Neuronal stem cell (in vitro differentiated cells): ENCODE measurements at regions not wholly inside any gene's neighbourhood (a gene's known extent, or its start where the extent isn't known, plus 50 kb on each side); places are given as distances from the start of the nearest gene placed in this dataset.

Experiments
- DNase-seq: peaks from one replicate; pipeline ENCODE4 v3.0.0-alpha.2; 2013; ENCODE audit warnings: low spot score
- H2AFZ ChIP-seq: one replicate; pipeline ENCODE4 v1.6.1; 2013; ENCODE audit warnings: mild to moderate bottlenecking, low read length, inconsistent platforms
- H2AK5ac ChIP-seq: 2 replicates; pipeline ENCODE4 v1.6.1; 2013; ENCODE audit warnings: low read depth, mild to moderate bottlenecking, inconsistent platforms, low read length, moderate library complexity, mixed read lengths
- H2BK120ac ChIP-seq: 2 replicates; pipeline ENCODE4 v1.6.1; 2013; ENCODE audit warnings: low read depth, mild to moderate bottlenecking, inconsistent platforms, low read length, moderate library complexity, mixed read lengths
- H2BK12ac ChIP-seq: one replicate; pipeline ENCODE4 v1.6.1; 2013; ENCODE audit warnings: low read length, inconsistent platforms
- H2BK15ac ChIP-seq: 2 replicates; pipeline ENCODE4 v1.6.1; 2013; ENCODE audit warnings: mild to moderate bottlenecking, low read length, inconsistent platforms, mixed read lengths
- H2BK5ac ChIP-seq: one replicate; pipeline ENCODE4 v1.6.1; 2013; ENCODE audit warnings: inconsistent platforms, mild to moderate bottlenecking, low read length, moderate library complexity
- H3K14ac ChIP-seq: one replicate; pipeline ENCODE4 v1.6.1; 2013; ENCODE audit warnings: low read length, inconsistent platforms
- H3K18ac ChIP-seq: 2 replicates; pipeline ENCODE4 v1.6.1; 2013; ENCODE audit warnings: low read length, inconsistent platforms
- H3K23ac ChIP-seq: 2 replicates; pipeline ENCODE4 v1.6.1; 2013; ENCODE audit warnings: low read depth, mild to moderate bottlenecking, mixed read lengths, low read length, inconsistent platforms; ENCODE audit not compliant: poor library complexity
- H3K27ac ChIP-seq: replicated peaks from 3 replicates; pipeline ENCODE4 v1.5.1; 2013; ENCODE audit warnings: low read length, inconsistent platforms
- H3K27me3 ChIP-seq, 3 experiments: 2 replicates each; pipeline ENCODE4 v1.6.1; 2013; ENCODE audit warnings: low read length in 3 of 3, mild to moderate bottlenecking in 2 of 3, inconsistent platforms in 1 of 3, low read depth in 1 of 3, mixed read lengths in 1 of 3, moderate library complexity in 1 of 3; ENCODE audit not compliant: control insufficient read depth in 3 of 3, insufficient read depth in 3 of 3
- H3K36me3 ChIP-seq, 2 donors: replicated peaks in 1 of 2; 2 replicates each; pipeline ENCODE4 v1.6.1; 2013; ENCODE audit warnings: low read length in 2 of 2; ENCODE audit not compliant: control insufficient read depth in 2 of 2, insufficient read depth in 2 of 2
- H3K4ac ChIP-seq: 2 replicates; pipeline ENCODE4 v1.6.1; 2013; ENCODE audit warnings: inconsistent platforms, mild to moderate bottlenecking, low read length, moderate library complexity
- H3K4me1 ChIP-seq, 2 donors: 1 replicate in 1 of 2; 2 replicates in 1 of 2; pipeline ENCODE4 v1.6.1; 2013; ENCODE audit warnings: low read length in 2 of 2, low read depth in 1 of 2; ENCODE audit not compliant: control insufficient read depth in 2 of 2, insufficient read depth in 1 of 2
- H3K4me2 ChIP-seq: one replicate; pipeline ENCODE4 v1.6.1; 2013; ENCODE audit warnings: mild to moderate bottlenecking, low read length, inconsistent platforms; ENCODE audit not compliant: insufficient read depth, poor library complexity, severe bottlenecking
- H3K4me3 ChIP-seq, 2 donors: 2 replicates each; pipeline ENCODE4 v1.5.1; 2013; ENCODE audit warnings: low read length in 2 of 2, mild to moderate bottlenecking in 2 of 2, inconsistent platforms in 1 of 2, moderate library complexity in 1 of 2
- H3K79me1 ChIP-seq: one replicate; pipeline ENCODE4 v1.6.1; 2013; ENCODE audit warnings: low read depth, mild to moderate bottlenecking, inconsistent platforms, low read length, moderate library complexity
- H3K9ac ChIP-seq: one replicate; pipeline ENCODE4 v1.6.1; 2013; ENCODE audit warnings: mild to moderate bottlenecking, low read depth, low read length, inconsistent platforms; ENCODE audit not compliant: poor library complexity
- H3K9me3 ChIP-seq, 2 donors: replicated peaks in 1 of 2; 2 replicates each; pipeline versions ENCODE3 to v1.6.1; 2013; ENCODE audit warnings: low read length in 2 of 2, mild to moderate bottlenecking in 2 of 2, inconsistent platforms in 1 of 2, low read depth in 1 of 2, mixed read lengths in 1 of 2, moderate library complexity in 1 of 2; ENCODE audit not compliant: control insufficient read depth in 2 of 2, insufficient read depth in 1 of 2
- H4K8ac ChIP-seq: one replicate; pipeline ENCODE4 v1.6.1; 2013; ENCODE audit warnings: low read depth, mild to moderate bottlenecking, inconsistent platforms, low read length, moderate library complexity
- H4K91ac ChIP-seq: one replicate; pipeline ENCODE4 v1.6.1; 2013; ENCODE audit warnings: low read length, low read depth, mild to moderate bottlenecking, inconsistent platforms; ENCODE audit not compliant: poor library complexity
- WGBS, 2 donors: extraction: QIAGEN DNeasy Blood & Tissue Kit; methylation state at CpG; one replicate each; pipeline ENCODE4 v1.1.7; 2013; ENCODE audit warnings: missing lambda C conversion rate in 2 of 2, mixed read lengths in 1 of 2; ENCODE audit not compliant: insufficient read length in 2 of 2, insufficient replicate concordance in 1 of 2; ENCODE audit errors: extremely low coverage in 2 of 2; 5-methylcytosine and 5-hydroxymethylcytosine counted together

DNA sequence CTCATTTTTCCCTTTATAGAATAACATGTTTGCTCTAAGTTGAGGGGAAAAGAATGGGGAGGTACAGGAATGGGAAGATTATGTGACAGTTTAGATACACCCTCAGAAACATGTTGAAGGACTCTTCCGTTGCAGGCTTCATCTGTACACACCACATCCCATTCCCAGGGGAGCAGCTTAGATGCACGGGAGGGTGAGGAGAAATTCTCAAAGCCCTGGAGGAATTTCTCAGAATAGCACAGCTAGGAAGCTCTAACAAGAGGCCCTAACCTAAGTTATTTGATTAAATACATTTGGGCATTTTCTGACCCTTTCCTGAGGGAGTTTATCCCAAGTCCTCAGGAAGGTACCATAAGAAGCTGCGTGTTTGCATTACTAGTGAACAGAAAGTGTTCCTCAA, 660.2 kb upstream of the IGFBP3 start:
- H3K23ac ChIP-seq: no peak overlapping the region
- H3K4ac ChIP-seq: no peak overlapping the region
- no peak for DNase-seq
- H4K8ac ChIP-seq: no peak overlapping the region
- H3K4me2 ChIP-seq: no peak overlapping the region
- no peak overlapping the region for H2AFZ ChIP-seq
- no peak overlapping the region for H2AK5ac ChIP-seq
- WGBS, 2 donors: no CpG with 5 or more reads among the region's 3 CpGs
- H2BK12ac ChIP-seq: no peak overlapping the region
- H4K91ac ChIP-seq: no peak overlapping the region
- H3K9ac ChIP-seq: no peak overlapping the region
- no peaks in the 10 kb centered on the region for H3K79me1 ChIP-seq
- no peak overlapping the region for H2BK120ac ChIP-seq
- H3K27ac ChIP-seq: no peak overlapping the region
- no peak overlapping the region for H3K14ac ChIP-seq
- H3K4me1 ChIP-seq: no peaks in the 10 kb centered on the region
- H2BK5ac ChIP-seq: no peak overlapping the region
- H3K9me3 ChIP-seq: no peaks in the 10 kb centered on the region
- H3K18ac ChIP-seq: no peak overlapping the region
- no peak overlapping the region for H3K4me3 ChIP-seq
- H3K36me3 ChIP-seq: no peaks in the 10 kb centered on the region
- H2BK15ac ChIP-seq: no peak overlapping the region
- H3K27me3 ChIP-seq: no peaks in the 10 kb centered on the region

DNA sequence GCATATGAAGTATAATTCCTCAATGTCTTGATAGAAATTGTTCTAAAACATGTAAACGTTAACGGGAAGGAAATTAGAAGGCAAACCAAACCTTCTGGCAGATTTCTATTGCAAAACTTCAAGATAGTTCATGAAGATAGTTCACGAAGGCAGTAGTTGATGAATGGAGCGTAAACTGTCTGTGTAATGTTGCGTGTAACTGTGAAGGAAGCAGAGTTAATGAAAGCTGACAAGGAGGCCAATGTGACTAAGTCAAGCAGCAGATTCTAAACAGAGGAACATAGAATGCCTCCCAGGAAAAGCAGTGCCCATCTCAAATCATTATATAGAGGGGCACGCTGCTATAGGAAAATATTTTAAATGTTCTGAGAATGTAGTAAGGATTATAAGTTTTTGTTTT, 659.7 kb upstream of the IGFBP3 start:
- no peak overlapping the region for H3K4ac ChIP-seq
- H4K8ac ChIP-seq: no peak overlapping the region
- H2AFZ ChIP-seq: no peak overlapping the region
- no peak overlapping the region for H3K27ac ChIP-seq
- no peak overlapping the region for H3K4me3 ChIP-seq
- no peaks in the 10 kb centered on the region for H3K27me3 ChIP-seq
- H2BK15ac ChIP-seq: no peak overlapping the region
- H3K9ac ChIP-seq: no peak overlapping the region
- no peak overlapping the region for H3K14ac ChIP-seq
- no peaks in the 10 kb centered on the region for H3K36me3 ChIP-seq
- H2BK120ac ChIP-seq: no peak overlapping the region
- no peak overlapping the region for H2BK12ac ChIP-seq
- DNase-seq: no peak
- WGBS, 2 donors: no CpG with 5 or more reads among the region's 6 CpGs
- H3K9me3 ChIP-seq: no peaks in the 10 kb centered on the region
- H4K91ac ChIP-seq: no peak overlapping the region
- H2BK5ac ChIP-seq: no peak overlapping the region
- H3K18ac ChIP-seq: no peak overlapping the region
- H3K79me1 ChIP-seq: no peaks in the 10 kb centered on the region
- no peaks in the 10 kb centered on the region for H3K4me1 ChIP-seq
- H2AK5ac ChIP-seq: no peak overlapping the region
- H3K4me2 ChIP-seq: no peak overlapping the region
- no peak overlapping the region for H3K23ac ChIP-seq

DNA sequence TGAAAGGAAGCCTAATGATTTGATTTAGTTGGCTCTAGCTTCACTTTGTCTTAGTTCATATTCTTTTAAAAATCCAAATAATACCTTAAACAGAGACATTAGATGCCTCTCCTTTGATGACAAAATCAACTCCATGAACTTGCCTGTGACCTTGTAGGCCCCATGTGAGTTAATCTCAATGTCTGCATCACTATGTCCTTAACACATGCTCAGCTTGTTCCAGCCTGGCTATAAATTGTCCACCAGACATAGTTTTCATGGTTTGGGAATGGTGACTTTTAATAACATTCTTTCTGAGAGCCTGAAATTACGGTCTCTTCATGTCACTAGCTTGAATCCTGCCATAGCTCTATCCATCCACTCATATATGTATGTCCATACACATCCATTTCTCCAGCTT, 656.3 kb upstream of the IGFBP3 start:
- no peaks in the 10 kb centered on the region for H3K9me3 ChIP-seq
- H4K8ac ChIP-seq: no peak overlapping the region
- no peak overlapping the region for H3K4me2 ChIP-seq
- H2BK12ac ChIP-seq: no peak overlapping the region
- no CpG with 5 or more reads among the region's 1 CpG for WGBS, 2 donors
- DNase-seq: no peak
- no peaks in the 10 kb centered on the region for H3K27me3 ChIP-seq
- H3K4me1 ChIP-seq: no peaks in the 10 kb centered on the region
- no peak overlapping the region for H3K14ac ChIP-seq
- no peak overlapping the region for H3K4me3 ChIP-seq
- no peak overlapping the region for H2AK5ac ChIP-seq
- no peaks in the 10 kb centered on the region for H3K79me1 ChIP-seq
- no peak overlapping the region for H2AFZ ChIP-seq
- H3K9ac ChIP-seq: no peak overlapping the region
- H3K36me3 ChIP-seq: no peaks in the 10 kb centered on the region
- no peak overlapping the region for H2BK5ac ChIP-seq
- H4K91ac ChIP-seq: no peak overlapping the region
- no peak overlapping the region for H3K23ac ChIP-seq
- H2BK120ac ChIP-seq: no peak overlapping the region
- H2BK15ac ChIP-seq: no peak overlapping the region
- H3K18ac ChIP-seq: no peak overlapping the region
- H3K4ac ChIP-seq: no peak overlapping the region
- H3K27ac ChIP-seq: no peak overlapping the region

DNA sequence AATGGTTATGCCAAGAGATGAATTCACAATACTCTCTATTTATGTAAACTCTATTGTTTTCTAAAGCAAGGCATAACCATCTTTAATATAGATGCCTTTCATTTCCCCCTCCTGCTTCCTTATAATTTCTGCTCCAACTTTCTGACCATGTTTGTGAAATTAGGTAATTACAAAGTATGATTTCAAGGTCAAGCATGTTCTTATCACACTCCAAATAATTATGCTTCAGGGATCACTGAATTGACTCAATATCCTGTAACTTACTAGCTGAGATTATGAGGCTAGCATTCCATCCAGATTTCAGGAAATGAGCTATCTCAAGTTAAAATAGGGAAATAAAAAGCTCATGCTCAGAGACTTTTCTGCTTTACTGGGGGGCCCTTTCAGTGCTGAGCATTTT, 655.9 kb upstream of the IGFBP3 start:
- Histone ChIP-seq H3K18ac (no peak overlapping the region), H2BK15ac (no peak overlapping the region), H4K8ac (no peak overlapping the region), H3K36me3 (no peaks in the 10 kb centered on the region), H2BK120ac (no peak overlapping the region), H3K4me1 (no peaks in the 10 kb centered on the region), H4K91ac (no peak overlapping the region), H3K4me3 (no peak overlapping the region), H3K4ac (no peak overlapping the region), H3K79me1 (no peaks in the 10 kb centered on the region), H2BK12ac (no peak overlapping the region), H3K27me3 (no peaks in the 10 kb centered on the region), H3K27ac (no peak overlapping the region), H2BK5ac (no peak overlapping the region), H2AK5ac (no peak overlapping the region), H3K9me3 (no peaks in the 10 kb centered on the region), H3K23ac (no peak overlapping the region), H3K14ac (no peak overlapping the region), H3K9ac (no peak overlapping the region), H2AFZ (no peak overlapping the region), H3K4me2 (no peak overlapping the region)
- no peak for DNase-seq
